Activated effector memory CD4-positive, alpha-beta T cell treated with anti-CD3 and anti-CD28 coated beads, Interleukin-2, amount 50 U/mL, for 16 hours (primary cell): ENCODE measurements at regions not wholly inside any gene's neighbourhood (a gene's known extent, or its start where the extent isn't known, plus 50 kb on each side); places are given as distances from the start of the nearest gene placed in this dataset.

ENCODE experiments used
- DNase-seq: peaks from one replicate; pipeline ENCODE4 v3.0.0-alpha.2; 2020

- DNase-seq, result no peak
Observed at GRCh38 chr15:70469651-70470555, 293.5 kb downstream of the UACA start.

- DNase-seq, result peak; percentile 27
Observed at GRCh38 chr15:70469182-70469581, 294.2 kb downstream of the UACA start.

DNA sequence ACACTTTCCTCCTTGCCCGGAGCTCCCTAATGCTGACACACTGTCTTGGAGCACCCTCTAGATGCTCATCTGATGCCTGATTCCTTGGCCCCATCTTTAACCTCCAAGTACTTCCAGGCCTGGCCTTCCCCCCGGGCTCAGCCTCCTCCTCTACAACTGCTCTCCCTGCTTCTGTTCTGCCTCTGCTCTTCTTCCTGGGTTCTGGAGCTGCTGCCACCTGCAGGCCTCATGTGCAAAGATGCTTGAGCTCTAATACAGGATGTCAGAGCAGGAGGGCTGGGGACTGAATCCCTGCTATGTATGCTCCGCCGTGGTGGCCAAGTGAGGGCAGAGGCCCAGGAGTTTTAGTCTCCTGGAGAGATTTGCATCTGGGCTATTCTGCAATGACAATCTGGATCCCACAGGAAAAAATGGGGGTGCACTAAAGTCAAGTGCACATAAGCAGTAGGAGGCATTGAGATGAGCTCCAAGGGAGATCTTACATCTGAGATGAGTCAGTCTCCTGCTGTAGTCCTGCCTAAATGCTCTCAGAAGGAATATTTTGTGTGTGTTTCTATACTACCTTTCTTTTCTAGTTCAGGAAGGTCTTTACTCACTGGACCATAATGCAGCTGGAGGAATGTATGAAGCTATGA lies 296.3 kb downstream of the UACA start:
- DNase-seq, result peak; percentile 81

GRCh38 chr15:70466305-70466704 lies 297.1 kb downstream of the UACA start:
- peak; percentile 28 for DNase-seq

- DNase-seq, result peak; percentile 19
Observed at GRCh38 chr15:70465812-70466211, 297.5 kb downstream of the UACA start.

DNA sequence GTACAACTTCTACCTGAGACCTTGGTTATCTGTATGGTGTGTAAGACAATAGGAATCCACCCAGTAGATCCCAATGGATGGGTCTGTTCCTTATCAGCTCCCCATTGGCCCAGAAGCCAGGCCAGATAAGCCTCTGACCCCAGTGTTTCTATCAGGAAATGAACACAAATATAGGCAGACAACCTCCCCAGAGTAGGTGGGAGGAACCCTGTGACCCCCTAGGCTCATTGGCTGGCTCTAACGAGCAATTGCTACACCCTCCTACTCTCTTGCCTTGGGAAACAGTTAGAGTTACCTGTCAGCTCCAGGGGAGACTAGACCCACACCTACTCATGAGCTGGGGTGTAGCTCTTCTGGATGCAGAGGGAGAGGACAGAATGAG lies 299.9 kb downstream of the UACA start:
- DNase-seq, result no peak

DNA sequence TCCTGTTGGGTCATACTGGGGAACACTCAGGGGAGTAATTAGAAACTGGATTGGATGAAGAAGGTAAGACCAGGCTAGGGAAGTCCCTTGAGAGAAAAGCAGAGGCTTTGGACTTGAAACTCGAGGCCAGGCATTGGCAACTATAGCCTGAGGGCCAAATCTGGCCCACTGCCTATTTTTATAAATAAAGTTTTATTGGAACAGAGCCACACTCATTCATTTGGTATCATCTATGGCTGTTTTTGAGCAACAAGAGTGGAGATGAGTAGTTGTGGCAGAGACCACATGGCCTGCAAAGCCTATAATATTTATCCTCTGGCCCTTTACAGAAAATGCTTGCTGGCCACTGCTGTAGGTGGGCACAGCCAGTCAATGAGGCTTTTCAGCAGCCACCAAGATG lies 301.4 kb downstream of the UACA start:
- DNase-seq, result no peak

GRCh38 chr15:70461017-70461416 lies 302.3 kb downstream of the UACA start:
- DNase-seq, result no peak

- no peak for DNase-seq
Observed at GRCh38 chr15:70459312-70459711, 304.0 kb downstream of the UACA start.

DNA sequence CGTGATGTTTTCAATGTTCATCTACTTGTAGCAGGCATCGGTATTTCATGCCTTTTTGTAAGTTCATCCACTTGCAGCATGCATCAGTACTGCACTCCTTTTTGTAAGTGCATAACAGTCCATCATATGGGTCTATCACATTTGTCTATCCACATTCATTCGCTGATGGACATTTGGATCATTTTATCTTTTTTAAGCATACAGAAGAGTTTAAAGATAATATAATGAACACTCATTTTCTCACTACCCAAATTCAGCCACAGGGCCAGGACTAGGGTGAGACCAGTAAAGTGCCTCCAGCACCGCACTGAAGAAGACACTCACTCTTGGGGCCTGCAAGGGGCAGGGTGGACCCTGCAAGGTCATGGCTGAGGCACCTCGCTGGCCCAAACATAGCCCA lies 309.6 kb downstream of the UACA start:
- peak; percentile 45 for DNase-seq

DNA sequence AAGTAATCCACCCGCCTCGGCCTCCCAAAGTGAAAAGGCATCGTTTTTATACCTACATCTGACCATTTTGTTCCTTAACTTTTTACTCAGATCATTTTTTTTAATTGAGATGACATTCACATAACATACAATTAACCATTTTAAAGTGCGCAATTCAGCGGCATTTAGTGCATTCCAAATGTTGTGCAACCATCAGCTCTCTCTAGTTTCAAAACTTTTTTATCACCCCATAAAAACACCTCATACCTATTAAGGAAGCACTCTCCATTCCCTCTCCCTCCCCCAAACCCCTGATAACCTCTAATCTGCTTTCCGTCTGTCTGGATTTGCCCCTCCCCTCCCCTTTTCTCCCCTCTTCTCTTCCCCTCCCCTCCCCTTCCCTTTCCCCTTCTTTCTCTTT lies 310.1 kb downstream of the UACA start:
- DNase-seq, result no peak

DNA sequence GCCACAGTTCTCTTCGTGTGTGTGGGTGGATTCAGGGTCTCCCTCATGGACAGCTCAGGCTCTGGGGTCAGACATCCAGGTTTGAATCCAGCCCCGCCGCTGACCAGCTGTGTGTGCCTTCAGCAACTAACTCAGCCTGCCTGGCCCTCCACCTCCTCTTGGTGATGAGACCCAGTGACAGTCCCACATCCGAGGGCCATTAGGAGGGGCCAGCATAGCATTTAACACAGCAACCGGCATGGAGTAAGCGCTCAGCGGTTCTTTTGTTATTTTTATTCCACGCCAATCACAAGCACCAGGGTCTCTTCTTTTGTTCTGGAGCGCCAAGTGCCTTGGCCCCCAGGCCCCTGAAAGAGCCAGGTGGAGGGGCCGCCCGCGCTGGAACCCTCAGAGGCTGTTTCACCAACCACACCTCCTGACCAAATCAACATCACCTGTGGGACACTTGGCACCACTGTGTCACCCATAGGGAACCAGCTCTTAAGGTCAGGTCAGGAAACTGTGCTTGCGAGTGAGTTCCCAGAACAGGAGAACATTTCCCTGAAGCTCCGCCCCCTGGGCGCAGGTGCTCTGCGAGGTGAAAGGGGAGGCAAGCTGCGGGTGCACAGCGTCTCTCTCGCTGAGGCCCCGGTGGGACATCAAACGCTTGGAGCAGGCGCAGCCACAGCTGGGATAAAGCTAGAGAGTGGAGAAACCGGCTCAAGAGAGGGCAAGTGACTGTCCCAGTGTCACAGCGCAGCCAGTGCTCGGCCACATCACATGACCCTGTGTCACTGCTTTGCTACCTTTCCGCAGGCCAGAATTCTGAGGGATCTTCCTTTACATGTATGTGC lies 311.3 kb downstream of the UACA start:
- DNase-seq, result peak; percentile 73

- no peak for DNase-seq
Observed at GRCh38 chr15:70450142-70450443, 313.3 kb downstream of the UACA start.

DNA sequence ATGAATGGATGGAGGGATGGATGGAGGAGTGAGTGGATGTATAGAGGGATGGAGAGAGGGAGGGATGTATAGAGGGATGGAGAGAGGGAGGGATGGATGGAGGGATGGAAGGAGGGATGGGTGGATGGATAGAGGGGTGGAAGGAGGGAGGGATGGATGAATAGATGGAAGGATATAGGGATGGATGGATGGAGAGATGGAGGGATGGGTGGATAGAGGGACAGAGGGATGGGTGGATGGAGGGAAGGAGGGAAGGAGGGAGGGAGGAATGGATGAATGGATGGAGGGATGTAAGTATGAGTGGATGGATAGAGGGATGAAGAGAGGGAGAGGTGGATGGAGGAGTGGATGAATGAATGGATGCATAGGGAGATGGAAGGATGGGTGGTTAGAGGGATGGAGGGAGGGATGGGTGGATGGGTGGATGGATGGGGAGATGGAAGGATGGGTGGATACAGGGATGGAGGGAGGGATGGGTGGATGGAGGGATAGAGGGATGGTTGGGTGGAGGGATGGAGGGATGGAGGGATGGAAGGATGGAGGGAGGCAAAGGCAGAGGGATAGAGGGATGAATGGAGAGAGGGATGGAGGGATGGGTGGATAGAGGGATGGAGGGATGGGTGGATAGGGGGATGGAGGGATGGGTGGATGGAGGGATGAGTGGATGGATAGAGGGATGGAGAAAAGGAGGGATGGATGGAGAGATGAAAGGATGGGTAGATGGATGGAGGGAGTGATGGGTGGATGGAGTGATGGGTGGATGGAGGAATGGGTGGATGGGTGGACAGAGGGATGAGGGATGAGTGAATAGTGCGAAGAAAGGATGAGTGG lies 313.8 kb downstream of the UACA start:
- no peak for DNase-seq

- peak; percentile 71 for DNase-seq
Observed at GRCh38 chr15:70447928-70448698, 315.2 kb downstream of the UACA start.

DNA sequence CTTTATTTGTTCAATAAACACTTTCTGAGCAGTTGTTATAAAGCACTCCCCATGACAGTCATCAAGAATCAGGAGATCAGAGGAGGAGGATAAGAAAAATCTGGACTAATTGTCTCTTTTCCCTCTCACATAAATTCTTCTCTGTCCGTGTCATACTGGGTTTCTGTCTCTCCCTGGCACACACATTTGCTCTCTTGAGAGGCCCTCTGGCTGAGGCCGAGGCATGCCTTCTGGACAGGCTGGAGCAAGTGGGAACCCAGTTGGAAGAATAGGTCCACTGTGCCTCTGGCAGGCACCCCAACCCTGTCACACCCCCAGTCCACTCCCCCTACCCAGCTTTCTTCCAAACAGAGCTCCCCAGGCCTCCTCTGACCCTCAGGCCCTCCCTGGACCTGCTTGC lies 315.8 kb downstream of the UACA start:
- DNase-seq, result peak; percentile 38

- DNase-seq, result peak; percentile 56
Observed at GRCh38 chr15:70447081-70447480, 316.3 kb downstream of the UACA start.

- DNase-seq, result no peak
Observed at GRCh38 chr15:70443486-70444273, 319.7 kb downstream of the UACA start.

DNA sequence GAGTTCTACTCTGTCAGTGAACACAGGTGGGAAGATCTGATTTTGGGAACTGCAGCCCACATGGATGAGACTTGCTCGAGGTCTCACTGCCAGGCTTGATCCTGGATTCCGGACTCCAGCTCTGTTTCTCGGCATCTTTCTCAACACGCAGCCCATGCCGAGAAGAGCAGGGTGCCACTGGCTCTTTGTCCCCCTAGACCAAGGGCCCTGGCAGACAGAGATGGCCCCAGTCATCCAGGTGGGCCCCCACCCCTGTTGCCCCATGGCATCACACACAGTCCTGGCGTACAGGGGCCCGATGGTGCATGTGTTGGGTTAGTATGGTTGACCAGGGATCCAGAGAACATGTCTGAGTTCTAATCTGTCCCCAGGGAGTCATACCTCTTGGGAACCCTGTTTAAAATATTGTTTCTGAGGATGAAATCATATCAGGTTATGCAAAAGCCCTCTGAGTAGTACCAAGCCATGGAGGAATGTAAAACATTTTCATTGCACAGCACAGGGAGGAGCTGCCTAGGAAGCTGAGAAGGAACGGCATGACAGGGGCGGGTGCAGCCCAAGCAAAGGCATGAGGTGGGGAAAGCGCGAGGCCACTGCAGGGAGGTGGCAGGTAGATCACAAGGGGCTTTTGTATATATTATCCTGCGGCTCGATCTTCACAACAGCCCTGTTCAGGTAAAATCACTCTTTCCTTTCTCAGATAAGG lies 320.6 kb downstream of the UACA start:
- no peak for DNase-seq

GRCh38 chr15:70442211-70442610 lies 321.1 kb downstream of the UACA start:
- DNase-seq, result no peak
